OCI-LY7 (cell line): ENCODE measurements at regions not wholly inside any gene's neighbourhood (a gene's known extent, or its start where the extent isn't known, plus 50 kb on each side); places are given as distances from the start of the nearest gene placed in this dataset.

Experiments
- BruUV-seq: library from RNA; stranded (reverse); fragments of 400-500 nt; replicated peaks from 2 replicates; lab custom pipeline; 2021; lab: Mats Ljungman, UMichigan
- CTCF ChIA-PET: fragments of 300-600 bp; sonication (Branson Sonifier 250); formaldehyde crosslinking; loops from one replicate; lab custom pipeline; 2022; ENCODE audit warnings: antibody characterized with exemption; ENCODE audit not compliant: unreplicated experiment; lab: Charles Lee
- POLR2A ChIA-PET: fragments of 300-600 bp; sonication (Branson Sonifier 250); formaldehyde crosslinking; loops from one replicate; lab custom pipeline; 2022; ENCODE audit warnings: antibody characterized with exemption; lab: Charles Lee
- DNase-seq: peaks from one replicate; pipeline ENCODE4 v3.0.0-alpha.2; 2015; ENCODE audit warnings: low spot score
- H2AFZ ChIP-seq: fragments of 200-600 bp; sonication (generic), shearing (Covaris generic); 2 replicates; pipeline ENCODE4 v1.6.1; 2014; ENCODE audit warnings: mild to moderate bottlenecking, antibody characterized with exemption, low read length, moderate library complexity
- H3K27ac ChIP-seq: fragments of 200-600 bp; sonication (generic); 2 replicates; pipeline ENCODE4 v1.5.1; 2014; ENCODE audit warnings: mixed run types, low read depth, mild to moderate bottlenecking, moderate library complexity, low read length, inconsistent platforms; ENCODE audit not compliant: poor library complexity, severe bottlenecking
- H3K36me3 ChIP-seq: fragments of 200-600 bp; sonication (generic); 2 replicates; pipeline ENCODE4 v1.6.1; 2014; ENCODE audit warnings: mild to moderate bottlenecking, antibody characterized with exemption, low read length, moderate library complexity, mixed read lengths; ENCODE audit not compliant: insufficient read depth
- H3K4me1 ChIP-seq: fragments of 200-600 bp; sonication (generic); 2 replicates; pipeline ENCODE4 v1.5.1; 2014; ENCODE audit warnings: mild to moderate bottlenecking, low read length; ENCODE audit not compliant: insufficient read depth, poor library complexity, severe bottlenecking
- H3K4me2 ChIP-seq: fragments of 200-600 bp; sonication (generic); 2 replicates; pipeline ENCODE4 v1.6.1; 2014; ENCODE audit warnings: mild to moderate bottlenecking, low read length
- H3K4me3 ChIP-seq: fragments of 200-600 bp; sonication (generic); 2 replicates; pipeline ENCODE4 v1.5.1; 2014; ENCODE audit warnings: mild to moderate bottlenecking, low read depth, low read length; ENCODE audit not compliant: poor library complexity, severe bottlenecking
- H3K79me2 ChIP-seq: fragments of 200-600 bp; sonication (generic); 2 replicates; pipeline ENCODE4 v1.6.1; 2016; ENCODE audit warnings: low read depth, mild to moderate bottlenecking, low read length, moderate library complexity, mixed read lengths; ENCODE audit not compliant: insufficient read depth
- H3K9me2 ChIP-seq: fragments of 200-600 bp; sonication (generic); 2 replicates; pipeline ENCODE4 v1.6.1; 2016; ENCODE audit warnings: mild to moderate bottlenecking, low read length, mixed read lengths; ENCODE audit not compliant: insufficient read depth
- H3K9me3 ChIP-seq: fragments of 200-600 bp; sonication (generic); 2 replicates; pipeline ENCODE4 v1.6.1; 2014; ENCODE audit warnings: mild to moderate bottlenecking, mixed run types, low read length, mixed read lengths
- H4K20me1 ChIP-seq: fragments of 200-600 bp; sonication (generic); 2 replicates; pipeline ENCODE4 v1.6.1; 2014; ENCODE audit warnings: mild to moderate bottlenecking, antibody characterized with exemption, low read length, moderate library complexity, mixed read lengths; ENCODE audit not compliant: insufficient read depth
- CTCF ChIP-seq: fragments of 200-600 bp; sonication (generic); conservative IDR thresholded peaks from 2 replicates; pipeline ENCODE4 v1.5.1; 2014; ENCODE audit warnings: mild to moderate bottlenecking, antibody characterized with exemption, low read length, moderate library complexity, mixed read lengths
- EZH2phosphoT487 ChIP-seq: fragments of 200-600 bp; sonication (generic); IDR thresholded peaks from 2 replicates; pipeline ENCODE4 v1.6.1; 2018; ENCODE audit warnings: low read depth, borderline replicate concordance, mild to moderate bottlenecking, mixed run types, antibody characterized with exemption, low read length, moderate library complexity, mixed read lengths
- intact Hi-C: fragments of 100-400 bp; cut with micrococcal nuclease; formaldehyde crosslinking; loops from one replicate; pipeline ENCODE4 v1.10.0; 2022; ENCODE audit not compliant: unreplicated experiment

GRCh38 chr2:140067661-140068060, 1287.5 kb upstream of the NXPH2 start:
- ChIA-PET POLR2A (interaction anchor here (0.5 to 0.7 kb wide), 2 partner anchors 16 to 653 kb away, joined by 3 read pairs; no protein-coding TSS in a partner anchor), CTCF (no interaction called here)
- no peaks in the 10 kb centered on the region for H3K79me2 ChIP-seq

GRCh38 chr2:140064243-140064642, 1284.1 kb upstream of the NXPH2 start:
- ChIA-PET CTCF (no interaction called here), POLR2A (no interaction called here)
- TF ChIP-seq EZH2phosphoT487: no peak
- no peak for TF ChIP-seq CTCF
- Histone ChIP-seq H3K4me3 (no peak overlapping the region), H4K20me1 (no peaks in the 10 kb centered on the region), H3K9me3 (no peaks in the 10 kb centered on the region), H3K79me2 (no peaks in the 10 kb centered on the region), H3K4me2 (no peak overlapping the region), H2AFZ (no peak overlapping the region), H3K4me1 (no peaks in the 10 kb centered on the region), H3K36me3 (no peaks in the 10 kb centered on the region), H3K9me2 (no peaks in the 10 kb centered on the region), H3K27ac (no peak overlapping the region)
- DNase-seq: no peak
- intact Hi-C loops: no loop called here
- BruUV-seq: no TSS peak

More at GRCh38 chr2:140067661-140068060, 1287.5 kb upstream of the NXPH2 start:
- TF ChIP-seq EZH2phosphoT487 (no peak), CTCF (no peak)
- BruUV-seq: no TSS peak
- no peak overlapping the region for H3K4me3 ChIP-seq
- no peaks in the 10 kb centered on the region for H4K20me1 ChIP-seq
- H3K9me3 ChIP-seq: no peaks in the 10 kb centered on the region
- intact Hi-C loops: no loop called here
- no peaks in the 10 kb centered on the region for H3K36me3 ChIP-seq
- H3K4me2 ChIP-seq: no peak overlapping the region
- H2AFZ ChIP-seq: no peak overlapping the region
- H3K27ac ChIP-seq: no peak overlapping the region
- H3K4me1 ChIP-seq: no peaks in the 10 kb centered on the region
- no peaks in the 10 kb centered on the region for H3K9me2 ChIP-seq
- no peak for DNase-seq

- Histone ChIP-seq H3K27ac (no peak overlapping the region), H3K9me2 (no peaks in the 10 kb centered on the region), H3K4me1 (no peaks in the 10 kb centered on the region), H3K36me3 (no peaks in the 10 kb centered on the region), H3K4me3 (no peak overlapping the region), H2AFZ (no peak overlapping the region), H3K4me2 (no peak overlapping the region), H4K20me1 (no peaks in the 10 kb centered on the region), H3K9me3 (no peaks in the 10 kb centered on the region), H3K79me2 (no peaks in the 10 kb centered on the region)
- CTCF ChIA-PET: no interaction called here
- no peak for DNase-seq
- no TSS peak for BruUV-seq
- intact Hi-C loops: no loop called here
- TF ChIP-seq EZH2phosphoT487 (no peak), CTCF (no peak)
- POLR2A ChIA-PET: no interaction called here
Observed at GRCh38 chr2:140063356-140063755, 1283.2 kb upstream of the NXPH2 start.
